AG09309 (cell line): ENCODE measurements at regions not wholly inside any gene's neighbourhood (a gene's known extent, or its start where the extent isn't known, plus 50 kb on each side); places are given as distances from the start of the nearest gene placed in this dataset.

ENCODE experiments used
- DNase-seq: peaks from one replicate; pipeline ENCODE4 v3.0.0-alpha.2; 2010; ENCODE audit warnings: low read depth
- H3K4me3 ChIP-seq: 2 replicates; pipeline ENCODE4 v1.5.1; 2011; ENCODE audit warnings: mild to moderate bottlenecking, low read depth, low read length, moderate library complexity; ENCODE audit not compliant: control insufficient read depth
- CTCF ChIP-seq: IDR thresholded peaks from 2 replicates; pipeline ENCODE4 v1.5.1; 2011; ENCODE audit warnings: mild to moderate bottlenecking, low read depth, low read length, inconsistent platforms; ENCODE audit not compliant: insufficient read depth, control insufficient read depth; ENCODE audit errors: missing control alignments

- DNase-seq = no peak
- no peak overlapping the region for H3K4me3 ChIP-seq
- no peak for TF ChIP-seq CTCF
Measured at GRCh38 chr9:29118555-29118954, 1545.3 kb upstream of the C9orf72 start.

- no peak for DNase-seq
- TF ChIP-seq CTCF = no peak
Measured at GRCh38 chr9:29126783-29127182, 1553.5 kb upstream of the C9orf72 start.

GRCh38 chr9:29129763-29130162, 1556.5 kb upstream of the C9orf72 start:
- no peak overlapping the region for H3K4me3 ChIP-seq
- TF ChIP-seq CTCF = no peak
- no peak for DNase-seq

More at GRCh38 chr9:29126783-29127182, 1553.5 kb upstream of the C9orf72 start:
- no peak overlapping the region for H3K4me3 ChIP-seq

- no peak overlapping the region for H3K4me3 ChIP-seq
- TF ChIP-seq CTCF = no peak
- DNase-seq = no peak
Measured at GRCh38 chr9:29144476-29144875, 1571.2 kb upstream of the C9orf72 start.

GRCh38 chr9:29150606-29151005, 1577.3 kb upstream of the C9orf72 start:
- no peak for DNase-seq
- H3K4me3 ChIP-seq = no peak overlapping the region
- TF ChIP-seq CTCF = no peak

- H3K4me3 ChIP-seq = no peak overlapping the region
- DNase-seq = no peak
- no peak for TF ChIP-seq CTCF
Measured at GRCh38 chr9:29160763-29161353, 1587.6 kb upstream of the C9orf72 start.

GRCh38 chr9:29174136-29174535, 1600.9 kb upstream of the C9orf72 start:
- H3K4me3 ChIP-seq = no peak overlapping the region
- no peak for DNase-seq
- TF ChIP-seq CTCF = no peak
